AG10803 (cell line): ENCODE measurements at regions not wholly inside any gene's neighbourhood (a gene's known extent, or its start where the extent isn't known, plus 50 kb on each side); places are given as distances from the start of the nearest gene placed in this dataset.

Experiments used
- DNase-seq: peaks from one replicate; pipeline ENCODE4 v3.0.0; 2010; ENCODE audit warnings: low read depth
- H3K4me3 ChIP-seq: 2 replicates; pipeline ENCODE4 v1.5.1; 2011; ENCODE audit warnings: mild to moderate bottlenecking, low read length, control low read depth
- TF ChIP-seq, protein P1 (sequence below): conservative IDR thresholded peaks from 2 replicates; pipeline ENCODE4 v1.5.1; 2011; ENCODE audit warnings: mild to moderate bottlenecking, low read length, control low read depth, inconsistent platforms

- H3K4me3 ChIP-seq, result no peak overlapping the region
- DNase-seq, result peak; percentile 5
- TF ChIP-seq, protein P1, sequence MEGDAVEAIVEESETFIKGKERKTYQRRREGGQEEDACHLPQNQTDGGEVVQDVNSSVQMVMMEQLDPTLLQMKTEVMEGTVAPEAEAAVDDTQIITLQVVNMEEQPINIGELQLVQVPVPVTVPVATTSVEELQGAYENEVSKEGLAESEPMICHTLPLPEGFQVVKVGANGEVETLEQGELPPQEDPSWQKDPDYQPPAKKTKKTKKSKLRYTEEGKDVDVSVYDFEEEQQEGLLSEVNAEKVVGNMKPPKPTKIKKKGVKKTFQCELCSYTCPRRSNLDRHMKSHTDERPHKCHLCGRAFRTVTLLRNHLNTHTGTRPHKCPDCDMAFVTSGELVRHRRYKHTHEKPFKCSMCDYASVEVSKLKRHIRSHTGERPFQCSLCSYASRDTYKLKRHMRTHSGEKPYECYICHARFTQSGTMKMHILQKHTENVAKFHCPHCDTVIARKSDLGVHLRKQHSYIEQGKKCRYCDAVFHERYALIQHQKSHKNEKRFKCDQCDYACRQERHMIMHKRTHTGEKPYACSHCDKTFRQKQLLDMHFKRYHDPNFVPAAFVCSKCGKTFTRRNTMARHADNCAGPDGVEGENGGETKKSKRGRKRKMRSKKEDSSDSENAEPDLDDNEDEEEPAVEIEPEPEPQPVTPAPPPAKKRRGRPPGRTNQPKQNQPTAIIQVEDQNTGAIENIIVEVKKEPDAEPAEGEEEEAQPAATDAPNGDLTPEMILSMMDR, result no peak
Observed at GRCh38 chr11:23688835-23689234, 808.0 kb upstream of the LUZP2 start.

GRCh38 chr11:23696688-23697415 is 800.0 kb upstream of the LUZP2 start:
- H3K4me3 ChIP-seq, result no peak overlapping the region
- TF ChIP-seq, protein P1, result no peak
- DNase-seq, result no peak

GRCh38 chr11:23704183-23704582 is 792.7 kb upstream of the LUZP2 start:
- TF ChIP-seq, protein P1, result no peak
- DNase-seq, result no peak
- H3K4me3 ChIP-seq, result no peak overlapping the region

- TF ChIP-seq, protein P1, result no peak
- DNase-seq, result no peak
- H3K4me3 ChIP-seq, result no peak overlapping the region
Observed at GRCh38 chr11:23711981-23712380, 784.9 kb upstream of the LUZP2 start.

GRCh38 chr11:23719016-23719415 is 777.8 kb upstream of the LUZP2 start:
- TF ChIP-seq, protein P1, result no peak
- DNase-seq, result no peak
- H3K4me3 ChIP-seq, result no peak overlapping the region

DNA sequence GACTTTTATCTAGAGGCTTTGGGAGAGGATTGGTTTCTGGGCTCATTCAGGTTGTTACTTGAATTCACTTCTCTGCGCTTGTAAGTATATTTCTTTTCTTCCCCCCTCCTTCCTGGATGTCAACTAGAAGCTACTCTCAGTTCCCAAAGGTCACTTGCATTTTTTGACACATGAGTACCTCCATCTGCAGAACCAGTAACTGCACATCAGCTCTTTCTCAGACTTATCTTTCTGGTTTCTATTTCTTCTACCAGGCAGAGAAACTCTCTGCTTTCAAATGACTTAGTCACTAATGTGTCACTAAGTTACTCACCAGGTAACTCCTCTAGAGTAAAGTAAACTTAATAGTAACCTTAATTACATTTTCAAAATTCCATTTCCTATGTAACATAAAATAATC is 773.0 kb upstream of the LUZP2 start:
- TF ChIP-seq, protein P1, result no peak
- no peak overlapping the region for H3K4me3 ChIP-seq
- DNase-seq, result no peak

- peak; percentile 40 for DNase-seq
- TF ChIP-seq, protein P1, result no peak
- H3K4me3 ChIP-seq, result no peak overlapping the region
Observed at GRCh38 chr11:23725752-23726151, 771.1 kb upstream of the LUZP2 start.
